COLO668 (cell line): ENCODE measurements at regions not wholly inside any gene's neighbourhood (a gene's known extent, or its start where the extent isn't known, plus 50 kb on each side); places are given as distances from the start of the nearest gene placed in this dataset.
"Not testable (repeated sequence)": the region's sequence is repeated elsewhere in the genome, so short reads cannot be mapped to it uniquely, and the experiment has no call there.

Experiments
- DNase-seq: peaks from one replicate; lab custom pipeline; 2025; ENCODE audit not compliant: unreplicated experiment; lab: John Stamatoyannopoulos, UW

DNA sequence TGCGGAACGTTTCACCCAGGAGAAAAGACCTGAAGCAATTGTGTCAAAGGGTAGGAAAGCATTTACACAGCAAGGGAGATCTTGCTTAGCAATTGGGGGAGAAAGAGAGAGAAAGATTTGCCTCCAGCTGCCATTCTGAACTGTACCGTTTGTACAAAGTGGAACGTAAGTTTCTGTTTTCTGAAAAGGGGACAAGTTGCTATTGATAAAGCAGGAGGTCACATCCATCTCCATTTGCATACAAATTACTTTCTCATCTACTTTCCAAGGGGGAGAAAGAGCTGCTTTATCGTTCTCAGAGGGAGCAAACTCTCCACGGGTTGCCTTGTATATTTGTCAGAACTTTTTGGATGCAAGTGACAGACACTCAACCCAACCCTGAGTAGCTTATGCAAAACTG lies 92.0 kb upstream of the CARD11 start:
- DNase-seq, result no peak

DNA sequence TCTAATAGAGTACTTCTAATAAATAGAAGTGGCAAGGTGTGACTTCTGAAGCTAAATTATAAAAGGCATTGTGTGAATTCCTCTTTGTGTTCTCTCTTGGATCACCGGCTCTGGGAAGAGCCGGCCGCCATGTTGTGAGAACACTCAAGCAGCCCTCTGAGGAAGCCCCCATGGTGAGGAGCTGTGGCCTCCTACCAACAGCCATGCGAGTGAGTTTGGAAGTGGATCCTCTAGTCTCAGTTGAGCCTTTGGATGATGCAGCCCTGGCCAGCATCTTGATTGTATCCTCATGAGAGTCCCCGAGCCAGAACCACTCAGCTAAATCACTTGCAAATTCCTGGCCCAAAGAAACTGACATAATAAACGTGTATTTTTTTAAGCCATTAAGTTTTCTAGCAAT lies 94.5 kb upstream of the CARD11 start:
- no peak for DNase-seq

DNA sequence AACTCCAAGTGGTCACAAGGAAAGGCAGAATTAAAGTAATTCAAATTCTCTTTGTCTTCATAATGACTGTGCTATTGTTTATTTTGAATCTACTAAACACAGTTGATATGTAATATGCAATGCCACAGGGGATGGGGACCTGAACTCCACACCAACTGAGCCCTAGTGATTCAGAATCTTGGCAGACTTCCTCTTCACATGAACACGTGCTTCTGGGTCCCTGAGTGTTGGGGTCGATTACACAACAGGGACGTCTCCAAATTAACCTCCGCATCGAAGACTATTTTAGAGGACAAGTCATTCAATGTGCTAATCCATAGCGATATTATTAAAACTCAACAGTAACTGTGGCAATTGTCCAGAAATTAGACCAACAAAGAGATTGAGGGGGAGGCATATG lies 95.3 kb upstream of the CARD11 start:
- no peak for DNase-seq

DNA sequence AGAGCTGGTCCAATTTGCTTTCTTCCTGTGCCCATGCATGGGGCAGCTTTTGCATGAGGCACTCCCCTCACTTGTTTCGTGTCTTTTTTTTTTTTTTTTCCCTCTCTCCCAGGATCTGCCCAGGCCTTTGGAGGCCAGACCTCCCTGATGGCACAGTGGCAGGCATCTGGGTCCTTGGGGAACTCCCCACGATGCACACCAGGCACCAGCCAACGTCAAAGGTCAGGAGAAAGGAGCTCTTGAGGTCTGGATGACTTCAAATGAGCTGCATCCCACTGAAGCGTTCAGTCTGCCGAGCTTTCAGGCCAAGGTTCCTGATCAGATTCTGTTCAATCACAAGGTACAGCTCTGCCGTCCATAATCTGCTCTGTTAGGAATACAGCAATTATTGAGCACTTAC lies 97.2 kb upstream of the CARD11 start:
- DNase-seq, result no peak

DNA sequence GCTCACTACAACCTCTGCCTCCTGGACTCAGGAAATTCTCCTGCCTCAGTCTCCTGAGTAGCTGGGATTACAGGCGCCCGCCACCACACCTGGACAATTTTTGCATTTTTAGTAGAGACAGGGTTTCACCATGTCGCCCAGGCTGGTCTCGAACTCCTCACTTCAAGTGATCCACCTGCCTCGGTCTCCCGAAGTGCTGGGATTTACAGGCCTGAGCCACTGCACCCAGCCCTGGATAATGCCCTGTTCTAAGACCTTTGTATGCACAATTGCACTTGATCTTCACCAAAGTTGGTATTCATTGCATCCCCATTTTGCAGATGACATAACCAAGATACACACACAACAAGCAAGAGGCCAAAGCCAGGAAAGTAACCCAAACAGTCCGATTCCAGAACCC lies 97.7 kb upstream of the CARD11 start:
- DNase-seq, result no peak

DNA sequence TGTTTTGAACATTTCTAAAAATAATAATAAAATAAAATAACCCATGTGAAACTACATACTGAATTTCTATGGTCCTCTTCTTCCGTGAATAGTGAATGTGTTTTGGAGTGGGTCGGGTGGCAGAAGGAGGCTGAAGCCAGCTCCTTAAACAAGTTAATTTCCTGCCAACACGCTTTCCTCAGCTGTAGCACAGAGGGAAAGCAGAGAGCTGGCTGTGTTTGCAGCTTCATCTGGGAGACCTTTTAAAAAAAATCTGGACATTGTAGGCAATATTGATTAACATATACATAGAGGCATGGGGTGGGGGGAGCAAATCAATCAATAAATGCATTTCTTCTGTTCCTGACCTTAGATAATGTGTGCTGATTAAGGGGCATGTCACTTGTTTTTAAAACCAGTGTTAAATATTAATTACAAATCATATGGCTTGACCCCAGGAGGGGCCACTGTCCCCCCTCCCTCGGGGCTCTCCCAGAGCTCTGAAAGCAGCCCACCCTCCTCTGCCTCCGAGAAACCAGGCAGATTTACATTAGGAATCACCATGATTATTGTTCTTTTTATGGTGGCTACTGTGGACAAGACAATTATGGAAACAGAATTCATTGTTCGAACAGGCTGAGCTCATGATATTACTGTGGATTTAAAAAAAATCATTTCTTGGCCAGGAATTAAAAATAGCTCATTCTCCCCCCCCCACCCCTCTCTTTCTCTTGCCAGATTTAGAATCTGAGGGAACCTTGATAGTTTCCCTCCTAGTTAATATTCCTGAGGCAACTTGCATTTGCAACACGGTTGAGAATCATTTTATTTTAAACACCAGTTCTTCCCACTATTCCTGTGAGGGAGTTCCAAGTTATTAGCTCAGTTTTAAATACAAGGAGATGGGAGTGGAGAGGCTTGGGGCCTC lies 100.5 kb upstream of the CARD11 start:
- DNase-seq, result no peak

DNA sequence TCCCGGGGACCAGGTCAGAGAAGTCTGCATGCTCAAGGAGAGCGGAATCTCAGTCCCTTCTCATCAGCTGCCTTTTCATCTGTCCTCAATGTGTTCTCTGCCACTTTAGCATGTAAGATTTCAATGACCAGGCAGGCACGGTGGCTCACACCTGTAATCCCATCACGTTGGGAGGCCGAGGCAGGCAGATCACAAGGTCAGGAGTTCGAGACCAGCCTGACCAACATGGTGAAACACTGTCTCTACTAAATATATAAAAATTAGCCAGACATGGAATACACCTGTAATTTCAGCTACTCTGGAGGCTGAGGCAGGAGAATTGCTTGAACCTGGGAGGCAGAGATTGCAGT lies 101.1 kb upstream of the CARD11 start:
- not testable (repeated sequence) for DNase-seq

DNA sequence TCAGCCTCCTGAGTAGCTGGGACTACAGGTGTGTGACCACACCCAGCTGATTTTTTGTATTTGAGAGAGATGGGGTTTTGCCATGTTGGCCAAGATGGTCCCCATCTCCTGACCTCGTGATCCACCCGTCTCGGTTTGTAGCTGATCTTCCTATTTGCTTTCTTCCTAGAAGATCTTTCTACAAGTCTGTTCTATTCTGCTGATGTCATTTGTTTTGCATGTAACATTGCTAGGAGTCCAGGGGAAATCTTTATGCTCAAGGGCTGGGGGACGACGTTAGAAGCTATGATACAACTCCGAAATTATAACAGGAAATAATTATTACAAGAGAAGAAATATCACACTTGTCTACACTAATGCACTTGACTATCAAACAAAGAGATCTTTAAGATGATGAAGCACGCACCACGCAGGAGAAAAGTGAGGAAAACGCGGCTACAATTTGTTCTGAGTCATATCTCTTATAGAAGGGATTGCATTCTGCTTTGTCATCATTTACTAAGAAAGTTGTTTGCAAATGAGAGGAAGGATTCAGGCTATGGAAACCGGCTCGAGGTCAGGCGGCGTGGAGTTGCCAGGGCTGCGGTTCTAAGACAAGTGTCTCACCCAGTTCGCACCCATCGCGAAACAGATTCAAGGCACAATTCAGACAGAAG lies 103.0 kb upstream of the CARD11 start:
- no peak for DNase-seq

DNA sequence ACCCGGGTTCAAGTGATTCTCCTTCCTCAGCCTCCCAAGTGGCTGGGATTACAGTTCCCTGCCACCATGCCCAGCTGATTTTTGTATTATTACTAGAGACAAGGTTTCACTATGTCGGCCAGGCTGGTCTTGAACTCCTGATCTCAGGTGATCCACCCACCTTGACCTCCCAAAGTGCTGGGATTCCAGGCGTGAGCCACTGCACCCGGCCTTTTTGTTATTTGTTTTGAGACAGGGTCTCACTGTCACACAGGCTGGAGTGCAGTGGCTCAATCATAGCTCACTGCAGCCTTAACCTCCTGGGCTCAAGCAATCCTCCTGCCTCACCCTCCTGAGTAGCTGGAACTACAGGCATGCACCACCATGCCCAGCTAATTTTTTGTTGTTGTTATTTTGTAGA lies 104.8 kb upstream of the CARD11 start:
- DNase-seq, result not testable (repeated sequence)

DNA sequence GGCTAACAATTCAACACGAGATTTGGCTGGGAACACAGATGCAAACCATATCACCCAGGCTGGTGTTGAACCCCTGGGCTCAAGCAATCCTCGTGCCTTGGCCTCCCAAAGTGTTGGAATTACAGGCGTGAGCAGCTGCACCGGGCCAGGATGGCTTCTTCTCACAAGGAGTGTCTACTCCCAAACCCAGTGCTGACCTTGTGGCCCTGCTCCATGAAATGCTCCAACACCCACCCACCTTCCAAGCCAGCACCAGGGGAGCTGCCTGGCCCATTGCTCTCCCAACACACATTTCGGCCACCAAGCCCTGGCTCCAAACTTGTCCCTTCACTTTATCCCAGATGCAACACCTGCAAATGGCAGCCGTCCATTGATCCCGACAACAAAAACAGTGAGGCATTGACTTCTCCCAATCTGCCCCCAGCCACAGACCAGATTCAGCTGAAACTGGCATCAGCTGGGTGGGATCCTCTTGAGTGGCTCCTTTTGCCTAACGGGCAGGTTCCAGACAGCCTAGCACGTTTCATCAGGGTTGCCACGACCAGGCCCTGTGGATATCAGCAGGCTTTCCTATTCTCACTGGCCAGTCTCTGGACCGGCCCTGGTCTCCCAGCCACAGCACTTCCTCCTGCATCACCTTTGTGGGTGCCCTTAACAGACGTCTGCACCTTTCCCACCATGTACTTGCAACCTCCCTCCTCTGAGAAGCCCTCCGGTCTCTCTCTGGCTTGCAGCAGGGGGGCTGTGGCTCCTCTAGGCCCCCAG lies 105.7 kb upstream of the CARD11 start:
- DNase-seq, result no peak

DNA sequence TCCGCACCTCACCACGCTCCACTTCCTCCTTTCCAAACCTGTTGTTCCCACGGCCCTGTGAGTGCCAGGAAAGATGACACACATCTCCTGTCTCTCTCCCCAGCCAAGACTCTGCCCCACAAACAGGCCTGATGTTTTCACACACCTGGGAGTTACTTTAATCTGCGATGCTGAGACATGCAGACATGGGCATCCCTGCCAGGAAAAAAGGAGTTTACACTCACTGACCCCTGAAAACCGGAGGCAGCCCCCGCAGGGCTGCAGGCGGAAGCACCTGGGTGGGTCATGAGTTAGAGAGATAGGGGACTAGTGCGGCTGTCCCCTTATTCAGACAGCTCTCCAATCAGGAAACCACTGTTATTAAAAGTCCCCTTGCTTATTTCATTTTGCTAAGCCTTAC lies 106.4 kb upstream of the CARD11 start:
- DNase-seq, result no peak

DNA sequence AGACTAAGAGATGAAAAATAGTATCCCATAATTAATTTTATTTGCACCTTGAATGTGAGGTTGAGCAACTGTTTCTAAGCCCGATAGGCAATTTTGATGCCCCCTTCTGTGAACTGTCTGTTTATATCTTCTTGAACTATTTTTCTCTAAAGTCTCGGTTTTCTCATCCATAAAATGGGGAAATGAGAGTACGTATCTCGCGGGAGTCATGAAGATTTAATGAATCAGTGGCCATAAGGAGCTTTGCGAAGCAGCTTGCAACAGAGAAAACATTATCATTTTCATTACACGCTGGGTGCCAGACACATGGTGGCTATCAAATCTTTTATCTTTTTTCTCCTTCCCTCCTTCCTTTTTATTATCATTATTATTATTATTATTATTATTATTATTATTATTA lies 108.1 kb upstream of the CARD11 start:
- DNase-seq, result no peak

DNA sequence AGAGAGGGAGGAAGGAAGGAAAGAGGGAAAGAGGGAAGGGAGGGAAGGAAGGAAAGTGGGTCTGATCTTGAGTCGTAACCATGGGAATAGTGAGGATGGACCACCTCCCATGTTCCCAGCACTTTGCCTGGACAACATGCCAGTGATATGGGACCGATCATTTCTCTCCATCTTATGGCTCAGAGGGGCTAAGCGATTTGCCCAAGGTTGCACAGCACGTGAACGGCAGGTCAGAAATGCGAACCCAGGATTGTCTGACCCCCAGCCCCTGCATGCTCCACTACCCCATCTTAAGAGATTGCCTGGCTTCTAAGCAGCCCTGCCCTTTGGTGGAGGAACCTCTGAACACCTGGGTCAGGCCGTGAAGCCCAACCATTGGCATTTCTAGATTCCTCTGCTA lies 109.0 kb upstream of the CARD11 start:
- DNase-seq, result no peak

DNA sequence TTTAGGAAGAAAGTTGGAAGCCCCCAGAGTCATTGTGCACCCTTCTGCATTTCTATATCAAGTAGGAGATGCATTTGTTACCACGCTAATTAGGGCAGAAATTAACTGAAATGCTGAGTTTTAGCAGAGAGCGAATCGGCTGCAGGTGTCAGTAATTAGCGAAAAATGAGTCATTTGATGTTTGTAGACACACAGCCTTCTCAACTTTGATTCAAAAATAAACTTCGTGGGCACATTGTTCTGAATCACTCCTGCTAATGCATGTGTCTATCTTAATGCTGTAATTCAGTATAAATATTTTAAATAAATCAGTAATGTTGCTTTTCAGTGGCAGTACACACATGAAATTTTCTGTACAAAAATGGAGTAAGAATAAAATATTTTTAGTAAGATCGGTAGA lies 109.5 kb upstream of the CARD11 start:
- DNase-seq, result no peak

DNA sequence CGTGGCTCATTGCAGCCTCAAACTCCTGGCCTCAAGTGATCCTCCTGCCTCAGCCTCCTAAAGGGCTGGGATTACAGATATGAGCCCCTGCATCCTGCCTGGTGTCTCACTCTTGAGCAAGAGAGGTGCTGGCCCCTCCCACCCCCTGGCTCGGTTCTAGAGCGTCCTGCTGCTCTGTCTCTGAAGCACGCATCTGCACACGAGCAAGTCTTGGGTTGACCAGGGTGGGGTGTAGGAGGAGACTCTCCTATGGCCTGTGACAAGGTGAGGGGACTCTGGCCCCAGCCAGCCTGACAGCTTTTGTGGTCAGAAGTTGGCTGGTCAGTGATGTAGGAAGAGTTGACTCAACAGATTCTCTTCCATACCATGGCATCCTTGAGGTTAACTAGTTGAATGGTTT lies 110.7 kb upstream of the CARD11 start:
- no peak for DNase-seq

DNA sequence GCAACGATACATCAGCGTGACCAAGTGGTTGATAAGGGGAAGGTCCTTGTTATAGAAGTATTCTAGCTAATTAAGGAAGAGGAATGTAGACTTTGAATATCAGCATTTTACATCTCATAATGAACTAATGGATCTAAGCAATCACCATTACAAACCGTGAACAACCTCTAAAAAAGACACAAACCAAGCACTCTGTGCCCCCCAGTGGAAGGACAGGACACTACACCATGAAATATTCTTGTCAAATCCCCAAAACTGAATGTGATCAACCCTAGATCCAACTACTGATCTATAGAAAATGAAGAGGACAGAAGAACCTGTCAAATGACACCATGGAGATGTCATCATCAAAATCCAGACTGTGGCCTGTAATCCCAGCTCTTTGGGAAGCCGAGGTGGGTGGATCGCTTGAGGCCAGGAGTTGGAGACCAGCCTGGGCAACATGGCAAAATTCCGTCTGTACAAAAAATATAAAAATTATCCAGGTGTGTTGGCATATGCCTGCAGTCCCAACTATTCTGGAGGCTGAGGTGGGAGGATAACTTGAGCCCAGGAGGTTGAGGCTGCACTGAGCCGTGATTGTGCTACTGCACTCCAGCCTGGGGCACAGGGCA lies 111.3 kb upstream of the CARD11 start:
- DNase-seq, result peak; percentile 47

DNA sequence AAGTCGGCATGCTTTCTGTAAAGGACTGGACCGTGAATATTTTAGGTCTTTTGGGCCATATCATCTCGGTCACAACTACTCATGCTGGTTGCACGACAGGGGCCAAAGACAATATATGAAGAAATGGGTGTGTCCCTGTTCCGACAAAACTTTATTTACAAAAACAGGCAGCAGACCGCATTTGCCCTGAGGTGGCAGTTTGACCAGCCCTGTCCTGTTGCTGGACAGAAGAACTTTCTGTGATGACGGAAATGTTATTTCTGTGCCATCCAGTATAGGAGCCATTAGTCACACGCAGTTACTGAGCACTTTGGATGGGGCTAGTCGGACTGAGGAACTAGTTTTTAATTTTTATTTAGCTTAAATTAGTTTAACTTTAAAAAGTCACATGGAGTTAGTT lies 112.8 kb upstream of the CARD11 start:
- DNase-seq, result no peak

DNA sequence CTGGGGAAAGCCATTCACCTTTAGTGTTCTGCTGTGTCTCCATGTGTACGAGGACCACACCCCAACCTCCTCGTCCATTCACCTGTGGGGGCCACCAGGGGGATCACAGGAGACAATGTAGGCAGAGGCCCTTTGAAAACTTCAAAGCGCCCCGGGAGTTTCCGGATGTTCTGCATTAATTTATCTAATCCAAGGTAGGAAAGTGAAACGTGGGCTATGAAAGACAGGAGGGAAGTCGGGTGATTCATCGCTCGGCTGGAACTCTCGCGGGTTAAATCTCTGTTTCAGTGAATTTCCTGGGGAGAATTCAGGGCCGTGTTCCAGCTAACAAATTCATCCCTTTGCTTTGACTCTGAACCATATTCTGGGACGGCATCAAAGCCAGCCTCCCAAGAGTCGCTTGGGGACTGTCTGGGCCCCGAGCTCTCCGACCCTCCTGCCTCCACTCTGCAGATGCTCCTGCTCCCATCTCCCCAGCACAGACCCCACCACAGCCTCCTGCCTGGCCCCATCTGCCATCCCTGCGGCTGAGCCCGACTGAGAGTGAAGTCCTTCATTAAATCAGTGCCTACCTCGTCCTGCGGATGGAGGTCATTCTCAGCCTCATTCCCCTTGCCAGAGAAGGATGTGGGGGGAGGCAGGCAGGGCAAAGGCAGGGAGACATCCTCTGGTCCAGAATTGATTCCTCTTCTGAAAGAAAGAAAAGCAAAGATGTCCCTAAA lies 114.1 kb upstream of the CARD11 start:
- DNase-seq, result no peak

DNA sequence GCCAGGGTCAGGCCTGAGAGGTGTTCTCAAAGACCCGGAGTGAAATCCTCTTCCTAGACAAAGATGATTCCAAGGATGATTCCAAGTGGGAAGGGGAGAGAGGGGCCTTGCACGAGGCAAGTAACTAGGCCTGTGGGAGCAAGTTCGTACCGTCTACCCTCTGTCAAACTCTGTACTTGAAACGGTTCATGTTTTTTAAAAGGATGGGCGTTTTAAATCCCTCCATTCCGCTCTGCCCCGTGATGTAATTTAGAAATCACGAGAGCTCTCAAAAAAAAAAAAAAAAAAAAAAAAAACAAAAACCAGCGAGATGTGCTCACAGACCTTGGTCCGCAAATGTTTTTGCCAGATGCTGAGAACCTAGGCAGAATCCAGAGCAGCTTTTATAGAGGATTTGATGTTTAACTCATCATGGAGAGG lies 114.7 kb upstream of the CARD11 start:
- no peak for DNase-seq

DNA sequence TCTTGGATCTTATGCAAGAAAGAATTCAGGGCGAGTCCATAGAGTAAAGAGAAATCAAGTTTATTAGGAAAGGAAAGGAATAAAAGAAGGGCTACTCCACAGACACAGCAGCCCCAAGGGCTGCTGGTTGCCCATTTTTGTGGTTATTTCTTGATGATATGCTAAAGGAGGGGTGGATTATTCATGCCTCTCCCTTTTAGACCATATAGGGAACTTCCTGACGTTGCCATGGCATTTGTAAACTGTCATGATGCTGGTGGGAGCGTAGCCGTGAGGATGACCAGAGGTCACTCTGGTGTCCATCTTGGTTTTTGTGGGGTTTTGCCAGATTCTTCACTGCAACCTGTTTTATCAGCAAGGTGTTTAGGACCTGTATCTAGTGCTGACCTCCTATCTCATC lies 115.4 kb upstream of the CARD11 start:
- no peak for DNase-seq

DNA sequence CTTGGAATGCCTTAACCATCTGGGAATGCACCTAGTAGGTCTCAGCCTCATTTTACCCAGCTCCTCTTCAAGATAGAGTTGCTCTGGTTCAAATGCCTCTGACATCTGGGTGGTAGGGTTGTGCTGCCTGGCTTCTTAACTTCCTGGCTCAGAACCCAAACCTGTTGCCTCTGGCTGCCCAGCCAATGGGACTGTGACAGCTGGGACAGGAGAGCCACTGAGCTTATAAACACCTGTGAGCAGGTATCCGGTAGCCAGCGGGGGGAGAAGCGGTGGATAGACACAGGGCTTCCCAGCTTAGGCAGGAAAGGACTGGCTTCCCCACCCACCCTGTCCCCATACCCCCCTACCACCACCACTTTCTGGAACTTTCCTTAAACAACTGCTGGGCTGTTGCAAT lies 115.8 kb upstream of the CARD11 start:
- peak; percentile 48 for DNase-seq
